Endodermal cell (in vitro differentiated cells): ENCODE measurements at regions not wholly inside any gene's neighbourhood (a gene's known extent, or its start where the extent isn't known, plus 50 kb on each side); places are given as distances from the start of the nearest gene placed in this dataset.

Source experiments
- DNase-seq: peaks from one replicate; pipeline ENCODE4 v3.0.0-alpha.2; 2017
- H3K27ac ChIP-seq: 2 replicates; pipeline ENCODE4 v1.5.1; 2013; ENCODE audit warnings: mild to moderate bottlenecking, low read depth, low read length, moderate library complexity
- H3K27me3 ChIP-seq: 2 replicates; pipeline ENCODE4 v1.6.1; 2013; ENCODE audit warnings: mild to moderate bottlenecking, low read length, moderate library complexity; ENCODE audit not compliant: insufficient read depth, control insufficient read depth, poor library complexity, severe bottlenecking
- H3K36me3 ChIP-seq: 2 replicates; pipeline ENCODE4 v1.7.0; 2013; ENCODE audit warnings: mild to moderate bottlenecking, low read length, moderate library complexity; ENCODE audit not compliant: control insufficient read depth, insufficient read depth
- H3K4me1 ChIP-seq: one replicate; pipeline ENCODE4 v1.7.0; 2013; ENCODE audit warnings: low read length; ENCODE audit not compliant: control insufficient read depth, insufficient read depth
- H3K4me3 ChIP-seq: 2 replicates; pipeline ENCODE4 v1.5.1; 2013; ENCODE audit warnings: mild to moderate bottlenecking, low read length, moderate library complexity
- H3K9ac ChIP-seq: 2 replicates; pipeline ENCODE4 v1.6.1; 2013; ENCODE audit warnings: mild to moderate bottlenecking, low read length, moderate library complexity; ENCODE audit not compliant: poor library complexity, severe bottlenecking; ENCODE audit errors: extremely low read depth
- H3K9me3 ChIP-seq: 2 replicates; pipeline ENCODE4 v1.6.1; 2013; ENCODE audit warnings: mild to moderate bottlenecking, low read length, moderate library complexity; ENCODE audit not compliant: control insufficient read depth
- H3K27ac Mint-ChIP-seq: 2 replicates; pipeline ENCODE4 v1.8.0; 2020; ENCODE audit warnings: mixed read lengths
- H3K27me3 Mint-ChIP-seq: 2 replicates; pipeline ENCODE4 v1.8.0; 2021; ENCODE audit warnings: mild to moderate bottlenecking, mixed read lengths; ENCODE audit not compliant: insufficient read depth
- H3K36me3 Mint-ChIP-seq: 2 replicates; pipeline ENCODE4 v1.8.0; 2020; ENCODE audit warnings: low read depth, mixed read lengths
- H3K4me1 Mint-ChIP-seq: 2 replicates; pipeline ENCODE4 v1.8.0; 2020; ENCODE audit warnings: mixed read lengths
- H3K4me3 Mint-ChIP-seq: 2 replicates; pipeline ENCODE4 v1.8.0; 2020; ENCODE audit warnings: mild to moderate bottlenecking, moderate library complexity, mixed read lengths
- H3K9me3 Mint-ChIP-seq: 2 replicates; pipeline ENCODE4 v1.8.0; 2020; ENCODE audit warnings: mild to moderate bottlenecking, mixed read lengths
- CTCF ChIP-seq: fragments of 200-600 bp; sonication (generic); conservative IDR thresholded peaks from 2 replicates; pipeline ENCODE4 v1.5.0; 2021; ENCODE audit warnings: antibody characterized with exemption, mild to moderate bottlenecking
- WGBS, 2 experiments: methylation state at CpG; one replicate each; pipeline versions ENCODE4 v1.1.5 to v1.1.7; 2013; ENCODE audit warnings: missing lambda C conversion rate in 2 of 2, mixed read lengths in 1 of 2; ENCODE audit not compliant: insufficient coverage in 1 of 2, insufficient read length in 1 of 2; 5-methylcytosine and 5-hydroxymethylcytosine counted together

GRCh38 chr5:97906135-97906534 lies 723.1 kb upstream of the RIOK2 start:
- H3K27ac ChIP-seq: no peak overlapping the region

GRCh38 chr5:97907646-97908400 lies 724.8 kb upstream of the RIOK2 start:
- Histone ChIP-seq H3K9ac (no peak overlapping the region), H3K4me1 (no peaks in the 10 kb centered on the region), H3K9me3 (peaks cover 38% of the 10 kb centered on the region), H3K36me3 (no peaks in the 10 kb centered on the region), H3K4me3 (no peak overlapping the region), H3K27ac (no peak overlapping the region), H3K27me3 (no peaks in the 10 kb centered on the region)
- TF ChIP-seq CTCF: no peak
- no peak for DNase-seq
- WGBS, 2 experiments: 90 to 100% methylated on average over 3 of the region's 3 CpGs
- peaks cover 36% of the 10 kb centered on the region for H3K9me3 Mint-ChIP-seq
- no peak overlapping the region for H3K4me3 Mint-ChIP-seq
- H3K4me1 Mint-ChIP-seq: no peaks in the 10 kb centered on the region
- H3K36me3 Mint-ChIP-seq: peaks cover 2% of the 10 kb centered on the region
- no peaks in the 10 kb centered on the region for H3K27me3 Mint-ChIP-seq
- H3K27ac Mint-ChIP-seq: no peak overlapping the region

More at GRCh38 chr5:97906135-97906534, 723.1 kb upstream of the RIOK2 start:
- Histone ChIP-seq H3K9ac (no peak overlapping the region), H3K4me3 (no peak overlapping the region), H3K4me1 (no peaks in the 10 kb centered on the region), H3K27me3 (no peaks in the 10 kb centered on the region), H3K36me3 (no peaks in the 10 kb centered on the region), H3K9me3 (peaks cover 39% of the 10 kb centered on the region)
- DNase-seq: no peak
- Mint-ChIP-seq H3K27ac (no peak overlapping the region), H3K4me1 (no peaks in the 10 kb centered on the region), H3K9me3 (peaks cover 52% of the 10 kb centered on the region), H3K4me3 (no peak overlapping the region), H3K36me3 (peaks cover 2% of the 10 kb centered on the region), H3K27me3 (no peaks in the 10 kb centered on the region)
- WGBS, 2 experiments: 87 to 92% methylated on average over 3 of the region's 3 CpGs
- no peak for TF ChIP-seq CTCF

- Mint-ChIP-seq H3K9me3 (peaks cover 20% of the 10 kb centered on the region), H3K4me3 (no peak overlapping the region), H3K4me1 (no peaks in the 10 kb centered on the region), H3K27ac (no peak overlapping the region), H3K36me3 (no peaks in the 10 kb centered on the region), H3K27me3 (no peaks in the 10 kb centered on the region)
- Histone ChIP-seq H3K36me3 (no peaks in the 10 kb centered on the region), H3K27me3 (no peaks in the 10 kb centered on the region), H3K9me3 (peaks cover 20% of the 10 kb centered on the region), H3K27ac (no peak overlapping the region), H3K9ac (no peak overlapping the region), H3K4me1 (no peaks in the 10 kb centered on the region), H3K4me3 (no peak overlapping the region)
- WGBS, 2 experiments: 80 to 100% methylated on average over 1 of the region's 1 CpG
- no peak for TF ChIP-seq CTCF
- no peak for DNase-seq
Observed at GRCh38 chr5:97909541-97909940, 726.5 kb upstream of the RIOK2 start.
